ENCODE measurements at regions not wholly inside any gene's neighbourhood (a gene's known extent, or its start where the extent isn't known, plus 50 kb on each side); places are given as distances from the start of the nearest gene placed in this dataset.

GRCh38 chr6:168793649-168794048 lies 352.7 kb downstream of the SMOC2 start:
- H3K36me3 ChIP-seq: no peaks in the 10 kb centered on the region
- H3K27ac ChIP-seq: no peak overlapping the region
- TF ChIP-seq POLR2A (IDR thresholded peaks at IDR 0.05) (no peak), POLR2AphosphoS5 (IDR thresholded peaks at IDR 0.05) (no peak), CTCF (IDR thresholded peaks at IDR 0.05) (no peak)
- H3K9me3 ChIP-seq: no peaks in the 10 kb centered on the region
- no peak for DNase-seq (ENCODE audit: low spot score)
- WGBS: 88% methylated on average over 6 of the region's 6 CpGs
- intact Hi-C loops (cut with DNase I): no loop called here
- no peak overlapping the region for H3K4me3 ChIP-seq
- H3K27me3 ChIP-seq (replicated peaks; ENCODE audit: insufficient read depth): no peaks in the 10 kb centered on the region
- no peaks in the 10 kb centered on the region for H3K4me1 ChIP-seq (replicated peaks)

GRCh38 chr6:168791917-168792316 lies 350.9 kb downstream of the SMOC2 start:
- Histone ChIP-seq H3K9me3 (no peaks in the 10 kb centered on the region), H3K4me3 (no peak overlapping the region), H3K27ac (no peak overlapping the region), H3K27me3 (replicated peaks; ENCODE audit: insufficient read depth) (no peaks in the 10 kb centered on the region), H3K4me1 (replicated peaks) (no peaks in the 10 kb centered on the region), H3K36me3 (no peaks in the 10 kb centered on the region)
- WGBS: 84% methylated on average over 4 of the region's 4 CpGs
- TF ChIP-seq POLR2A (IDR thresholded peaks at IDR 0.05): no peak
- TF ChIP-seq POLR2AphosphoS5 (IDR thresholded peaks at IDR 0.05): no peak
- TF ChIP-seq CTCF (IDR thresholded peaks at IDR 0.05): no peak
- intact Hi-C loops (cut with DNase I): no loop called here
- DNase-seq (ENCODE audit: low spot score): no peak

GRCh38 chr6:168789699-168790098 lies 348.7 kb downstream of the SMOC2 start:
- Histone ChIP-seq H3K4me3 (no peak overlapping the region), H3K9me3 (no peaks in the 10 kb centered on the region), H3K4me1 (replicated peaks) (no peaks in the 10 kb centered on the region), H3K27ac (no peak overlapping the region), H3K27me3 (replicated peaks; ENCODE audit: insufficient read depth) (no peaks in the 10 kb centered on the region), H3K36me3 (no peaks in the 10 kb centered on the region)
- TF ChIP-seq POLR2AphosphoS5 (IDR thresholded peaks at IDR 0.05) (no peak), CTCF (IDR thresholded peaks at IDR 0.05) (no peak), POLR2A (IDR thresholded peaks at IDR 0.05) (no peak)
- DNase-seq (ENCODE audit: low spot score): no peak
- 87% methylated on average over 10 of the region's 10 CpGs for WGBS
- intact Hi-C loops (cut with DNase I): no loop called here

GRCh38 chr6:168785720-168786511 lies 344.9 kb downstream of the SMOC2 start:
- Histone ChIP-seq H3K36me3 (no peaks in the 10 kb centered on the region), H3K9me3 (no peaks in the 10 kb centered on the region), H3K4me3 (no peak overlapping the region), H3K27me3 (replicated peaks; ENCODE audit: insufficient read depth) (no peaks in the 10 kb centered on the region), H3K27ac (no peak overlapping the region), H3K4me1 (replicated peaks) (no peaks in the 10 kb centered on the region)
- TF ChIP-seq POLR2A (IDR thresholded peaks at IDR 0.05): no peak
- TF ChIP-seq CTCF (IDR thresholded peaks at IDR 0.05): no peak
- TF ChIP-seq POLR2AphosphoS5 (IDR thresholded peaks at IDR 0.05): no peak
- DNase-seq (ENCODE audit: low spot score): no peak
- intact Hi-C loops (cut with DNase I): no loop called here
- WGBS: 77% methylated on average over 10 of the region's 10 CpGs

GRCh38 chr6:168784426-168784825 lies 343.4 kb downstream of the SMOC2 start:
- H3K4me1 ChIP-seq (replicated peaks): no peaks in the 10 kb centered on the region
- H3K36me3 ChIP-seq: no peaks in the 10 kb centered on the region
- H3K4me3 ChIP-seq: no peak overlapping the region
- no peaks in the 10 kb centered on the region for H3K9me3 ChIP-seq
- no peak for DNase-seq (ENCODE audit: low spot score)
- no peaks in the 10 kb centered on the region for H3K27me3 ChIP-seq (replicated peaks; ENCODE audit: insufficient read depth)
- intact Hi-C loops (cut with DNase I): no loop called here
- H3K27ac ChIP-seq: no peak overlapping the region
- TF ChIP-seq POLR2A (IDR thresholded peaks at IDR 0.05) (no peak), CTCF (IDR thresholded peaks at IDR 0.05) (no peak), POLR2AphosphoS5 (IDR thresholded peaks at IDR 0.05) (no peak)
- 72% methylated on average over 14 of the region's 14 CpGs for WGBS
